Central memory CD4-positive, alpha-beta T cell (primary cell): ENCODE measurements at regions not wholly inside any gene's neighbourhood (a gene's known extent, or its start where the extent isn't known, plus 50 kb on each side); places are given as distances from the start of the nearest gene placed in this dataset.
A peak's percentile ranks its signal among the peaks of the same experiment; 100 is the strongest.
"Not testable (repeated sequence)": the region's sequence is repeated elsewhere in the genome, so short reads cannot be mapped to it uniquely, and the experiment has no call there.

Source experiments
- DNase-seq: peaks from one replicate; pipeline ENCODE4 v3.0.0; 2022

GRCh38 chr1:228611707-228612106 is 123.6 kb upstream of the RHOU start:
- DNase-seq, result not testable (repeated sequence)

DNA sequence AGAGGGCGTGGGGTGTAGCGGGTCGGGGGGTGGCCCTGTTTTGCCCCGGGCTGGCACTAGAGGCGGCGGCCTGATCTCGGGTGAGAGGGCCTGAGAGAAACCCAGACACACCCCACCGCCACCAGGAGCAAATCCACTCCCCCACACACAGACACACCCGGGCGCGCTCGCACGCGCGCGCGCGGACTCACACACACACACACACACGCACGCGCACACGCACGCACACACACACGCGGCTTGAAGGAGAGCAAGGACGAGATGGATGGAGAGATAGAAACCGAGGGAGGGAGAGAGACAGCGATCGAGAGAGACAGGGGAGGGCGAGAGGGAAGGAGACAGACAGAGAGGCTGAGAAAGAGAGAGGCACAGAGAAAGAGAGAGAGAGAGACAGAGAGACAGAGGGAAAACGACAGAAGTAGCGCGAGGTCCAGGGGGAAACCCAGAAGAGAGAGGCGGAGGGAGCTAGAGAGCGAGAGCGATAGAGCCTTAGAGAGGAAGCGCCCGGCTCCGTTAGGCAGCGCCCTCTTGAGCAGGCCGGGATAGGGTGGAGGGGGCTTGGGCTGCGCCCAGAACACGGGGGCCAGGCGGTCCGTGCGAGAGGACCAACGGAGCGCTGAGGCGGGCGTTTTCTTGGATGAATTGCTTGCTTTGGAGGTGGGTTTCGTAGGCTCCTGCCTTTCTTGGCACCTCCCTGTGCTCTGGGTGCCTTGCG is 113.1 kb upstream of the RHOU start:
- not testable (repeated sequence) for DNase-seq

- DNase-seq, result not testable (repeated sequence)
These were observed 108.8 kb upstream of the RHOU start for GRCh38 chr1:228626481-228626880.

DNA sequence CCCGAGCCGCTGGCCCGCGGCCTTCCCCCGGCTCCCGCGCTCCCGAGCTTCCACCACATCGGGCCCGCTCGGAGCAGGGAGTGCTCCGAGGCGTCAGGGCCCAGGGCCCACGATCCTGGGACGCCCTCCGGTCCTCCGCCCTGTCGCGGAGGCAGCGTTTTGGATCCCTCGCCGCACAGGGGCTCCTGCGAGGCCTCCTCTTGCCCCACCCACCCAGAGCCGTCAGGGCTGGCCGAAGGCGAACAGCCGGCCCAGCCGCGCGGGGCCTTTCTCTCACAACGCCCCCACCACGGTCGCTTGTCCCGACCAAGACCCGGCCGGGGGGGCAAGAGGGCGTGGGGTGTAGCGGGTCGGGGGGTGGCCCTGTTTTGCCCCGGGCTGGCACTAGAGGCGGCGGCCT is 102.4 kb upstream of the RHOU start:
- DNase-seq, result not testable (repeated sequence)

DNA sequence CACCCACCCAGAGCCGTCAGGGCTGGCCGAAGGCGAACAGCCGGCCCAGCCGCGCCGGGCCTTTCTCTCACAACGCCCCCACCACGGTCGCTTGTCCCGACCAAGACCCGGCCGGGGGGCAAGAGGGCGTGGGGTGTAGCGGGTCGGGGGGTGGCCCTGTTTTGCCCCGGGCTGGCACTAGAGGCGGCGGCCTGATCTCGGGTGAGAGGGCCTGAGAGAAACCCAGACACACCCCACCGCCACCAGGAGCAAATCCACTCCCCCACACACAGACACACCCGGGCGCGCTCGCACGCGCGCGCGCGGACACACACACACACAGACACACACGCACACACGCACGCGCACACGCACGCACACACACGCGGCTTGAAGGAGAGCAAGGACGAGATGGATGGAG is 100.0 kb upstream of the RHOU start:
- DNase-seq, result peak; percentile 23

- DNase-seq, result not testable (repeated sequence)
These were observed 97.8 kb upstream of the RHOU start for GRCh38 chr1:228637529-228637928.

DNA sequence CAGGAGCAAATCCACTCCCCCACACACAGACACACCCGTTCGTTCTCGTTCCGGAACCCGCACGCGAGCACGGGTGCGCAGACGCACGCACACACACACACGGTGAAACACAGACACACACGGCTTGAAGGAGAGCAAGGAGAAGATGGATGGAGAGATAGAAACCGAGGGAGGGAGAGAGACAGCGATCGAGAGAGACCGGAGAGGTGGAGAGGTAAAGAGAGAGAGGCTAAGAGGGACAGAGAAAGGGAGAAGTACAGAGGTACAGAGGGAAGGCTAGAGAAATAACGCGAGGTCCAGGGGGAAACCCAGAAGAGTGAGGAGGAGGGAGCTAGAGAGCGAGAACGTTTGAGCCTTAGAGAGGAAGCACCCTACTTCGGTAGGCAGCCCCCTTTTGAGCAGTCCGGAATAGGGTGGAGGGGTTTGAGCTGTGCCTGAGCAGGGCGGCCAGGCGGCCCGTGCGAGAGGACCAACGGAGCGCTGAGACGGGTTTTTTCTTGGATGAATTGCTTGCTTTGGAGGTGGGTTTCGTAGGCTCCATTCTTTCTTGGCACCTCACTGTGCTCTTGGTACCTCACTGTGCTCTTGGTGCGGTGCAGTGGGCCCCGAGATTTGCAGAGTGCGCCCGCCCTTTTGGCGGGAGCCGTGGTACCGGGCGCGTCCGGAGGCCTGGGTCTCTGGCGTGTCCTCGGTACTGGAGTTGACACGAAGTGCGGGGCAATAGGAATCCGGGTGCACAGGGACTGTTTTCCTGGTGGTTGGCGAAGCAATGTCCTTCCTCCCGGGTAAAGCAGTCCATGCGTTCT is 88.4 kb upstream of the RHOU start:
- DNase-seq, result peak; percentile 40

DNA sequence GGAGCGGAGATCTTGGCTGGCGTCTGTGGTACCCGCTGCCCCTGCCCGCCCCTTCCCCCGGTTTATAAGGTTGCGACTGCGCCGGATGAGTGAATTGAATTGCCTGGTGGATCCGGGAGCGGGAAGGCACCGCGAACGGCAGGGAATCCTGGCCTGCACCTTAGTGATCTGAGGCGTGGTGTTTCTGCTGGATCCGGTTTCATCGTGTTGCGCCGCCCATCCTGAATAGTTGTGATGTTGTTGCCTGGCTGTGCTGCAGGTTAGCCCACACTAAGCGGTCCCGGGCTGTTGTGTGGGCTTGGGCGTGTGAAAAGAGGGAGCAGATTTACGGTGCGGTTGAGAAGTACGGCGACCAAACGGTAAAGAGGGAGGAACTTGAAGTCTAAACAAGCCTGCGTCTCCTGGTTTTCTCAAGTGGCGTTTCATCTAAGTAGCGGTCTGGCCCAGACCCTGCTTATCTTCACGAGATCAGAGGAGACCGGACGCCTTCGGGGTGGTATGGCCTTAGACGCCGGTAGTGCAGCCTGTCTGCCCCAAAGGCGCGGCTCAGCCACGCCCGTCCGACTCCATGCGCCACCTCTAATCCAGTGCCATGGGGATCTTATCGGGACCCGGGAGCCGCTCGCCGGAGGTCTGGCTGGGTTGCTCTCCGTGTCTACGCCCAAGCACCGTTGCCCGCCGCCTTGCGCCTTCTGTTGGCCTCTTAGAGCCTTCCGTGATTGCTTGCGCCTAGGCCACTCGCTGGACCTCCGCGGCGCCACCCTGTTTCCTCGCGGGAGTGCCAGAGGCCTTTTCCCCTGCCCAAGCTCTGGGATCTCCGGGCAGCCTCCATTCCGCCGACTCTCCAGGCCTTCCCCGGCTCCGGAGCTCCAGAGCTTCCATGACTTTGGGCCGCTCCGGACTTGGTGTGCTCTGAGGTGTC is 87.5 kb upstream of the RHOU start:
- no peak for DNase-seq

DNA sequence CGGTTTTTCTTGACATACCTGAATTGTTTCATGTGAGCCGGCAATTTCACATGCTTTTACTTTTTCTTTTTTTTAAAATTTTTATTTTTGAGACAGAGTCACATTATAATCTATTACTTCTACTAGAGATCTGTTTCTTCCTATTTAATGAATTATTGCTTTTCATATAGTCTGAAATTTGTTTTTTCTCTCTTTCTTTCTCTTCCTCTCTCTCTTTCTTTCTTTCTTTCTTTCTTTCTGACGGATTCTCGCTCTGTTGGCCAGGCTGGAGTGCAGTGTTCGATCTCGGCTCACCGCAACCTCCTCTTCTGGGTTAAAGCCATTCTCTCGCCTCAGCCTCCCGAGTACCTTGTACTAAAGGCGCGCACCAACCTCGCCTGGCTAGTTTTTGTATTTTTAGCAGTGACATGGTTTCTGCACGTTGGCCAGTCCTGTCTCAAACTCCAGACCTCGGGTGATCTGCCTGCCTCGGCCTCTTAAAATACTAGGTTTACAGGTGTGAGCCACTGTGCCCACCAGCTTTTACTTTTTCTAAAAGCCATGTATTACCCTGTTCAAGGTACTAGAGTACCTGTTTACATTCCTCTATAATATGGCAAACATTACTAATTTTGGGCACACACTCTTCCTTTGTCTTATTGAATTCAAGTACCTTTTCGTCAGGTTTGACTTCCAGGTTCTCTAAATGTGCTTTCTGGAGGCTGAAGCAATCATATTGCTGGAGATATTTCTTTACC is 86.5 kb upstream of the RHOU start:
- no peak for DNase-seq

DNA sequence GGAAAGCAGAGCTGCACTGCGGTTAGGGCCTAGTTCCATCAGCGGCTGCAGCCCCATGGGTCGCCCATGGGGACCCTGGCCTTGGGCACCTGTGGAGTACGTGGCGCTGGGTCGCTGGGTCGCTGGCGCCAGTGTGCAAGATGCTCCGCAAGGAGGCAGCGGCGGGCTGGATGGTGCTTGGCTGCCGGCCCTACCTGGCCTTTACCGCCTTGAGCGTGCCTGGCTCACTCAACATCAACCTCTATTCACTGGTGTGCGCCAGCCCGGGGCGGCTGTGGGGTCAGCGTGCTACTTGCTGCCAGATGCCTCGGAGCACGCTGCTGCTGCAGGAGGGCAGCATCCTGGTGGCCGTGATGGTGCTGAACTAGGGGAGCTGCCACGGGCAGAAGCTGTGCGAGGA is 85.1 kb upstream of the RHOU start:
- DNase-seq, result no peak

GRCh38 chr1:228650946-228651345 is 84.3 kb upstream of the RHOU start:
- no peak for DNase-seq

DNA sequence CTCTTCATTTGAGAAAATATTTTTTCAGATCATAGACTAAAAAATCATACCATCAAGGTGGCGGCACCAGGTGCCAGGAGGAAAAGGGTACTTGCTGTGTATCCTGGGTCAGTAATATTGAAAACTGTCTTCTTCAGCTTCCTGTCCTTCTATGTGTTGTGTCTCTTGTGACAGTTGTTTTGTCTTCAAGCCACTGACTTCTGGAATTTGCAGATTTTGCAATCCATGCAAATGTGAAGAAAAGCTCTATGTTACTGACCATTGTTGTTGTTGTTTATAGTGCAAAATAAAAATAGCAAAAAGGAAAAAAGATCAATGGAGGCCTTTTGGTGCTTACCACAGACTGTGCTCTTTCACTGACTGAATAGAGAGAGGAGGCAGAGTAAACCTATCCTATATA is 83.2 kb upstream of the RHOU start:
- DNase-seq, result no peak

- DNase-seq, result not testable (repeated sequence)
These were observed 82.2 kb upstream of the RHOU start for GRCh38 chr1:228653057-228653456.

DNA sequence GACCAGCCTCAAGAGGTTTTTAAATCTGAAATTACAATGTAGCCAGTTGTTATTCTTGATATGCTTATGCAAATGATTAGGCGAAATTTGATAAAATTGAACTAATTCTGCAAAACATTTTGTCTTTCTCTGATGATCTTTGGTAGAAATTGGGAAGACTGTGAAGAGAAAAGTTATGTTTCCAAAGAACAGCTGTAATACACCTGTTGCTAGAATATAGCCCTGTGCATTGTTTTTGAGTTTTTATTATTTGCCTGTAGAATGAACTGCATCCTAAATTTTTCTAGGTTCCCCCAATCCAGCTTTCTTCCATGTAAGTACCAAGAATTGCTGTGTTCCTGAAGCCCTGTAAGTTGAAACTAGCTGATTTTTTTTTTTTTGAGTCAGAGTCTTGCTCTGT is 81.5 kb upstream of the RHOU start:
- no peak for DNase-seq

GRCh38 chr1:228655796-228656394 is 79.4 kb upstream of the RHOU start:
- DNase-seq, result no peak

DNA sequence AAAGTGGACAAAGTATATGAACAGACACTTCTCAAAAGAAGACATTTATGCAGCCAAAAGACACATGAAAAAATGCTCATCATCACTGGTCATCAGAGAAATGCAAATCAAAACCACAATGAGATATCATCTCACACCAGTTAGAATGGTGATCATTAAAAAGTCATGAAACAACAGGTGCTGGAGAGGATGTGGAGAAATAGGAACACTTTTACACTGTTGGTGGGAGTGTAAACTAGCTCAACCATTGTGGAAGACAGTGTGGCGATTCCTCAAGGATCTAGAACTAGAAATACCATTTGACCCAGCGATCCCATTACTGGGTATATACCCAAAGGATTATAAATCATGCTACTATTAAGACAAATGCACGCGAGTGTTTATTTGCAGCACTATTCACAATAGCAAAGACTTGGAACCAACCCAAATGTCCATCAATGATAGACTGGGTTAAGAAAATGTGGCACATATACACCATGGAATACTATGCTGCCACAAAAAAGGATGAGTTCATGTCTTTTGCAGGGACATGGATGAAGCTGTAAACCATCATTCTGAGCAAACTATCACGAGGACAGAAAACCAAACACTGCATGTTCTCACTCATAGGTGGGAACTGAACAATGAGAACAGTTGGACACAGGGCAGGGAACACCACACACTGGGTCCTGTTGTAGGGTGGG is 73.1 kb upstream of the RHOU start:
- not testable (repeated sequence) for DNase-seq

DNA sequence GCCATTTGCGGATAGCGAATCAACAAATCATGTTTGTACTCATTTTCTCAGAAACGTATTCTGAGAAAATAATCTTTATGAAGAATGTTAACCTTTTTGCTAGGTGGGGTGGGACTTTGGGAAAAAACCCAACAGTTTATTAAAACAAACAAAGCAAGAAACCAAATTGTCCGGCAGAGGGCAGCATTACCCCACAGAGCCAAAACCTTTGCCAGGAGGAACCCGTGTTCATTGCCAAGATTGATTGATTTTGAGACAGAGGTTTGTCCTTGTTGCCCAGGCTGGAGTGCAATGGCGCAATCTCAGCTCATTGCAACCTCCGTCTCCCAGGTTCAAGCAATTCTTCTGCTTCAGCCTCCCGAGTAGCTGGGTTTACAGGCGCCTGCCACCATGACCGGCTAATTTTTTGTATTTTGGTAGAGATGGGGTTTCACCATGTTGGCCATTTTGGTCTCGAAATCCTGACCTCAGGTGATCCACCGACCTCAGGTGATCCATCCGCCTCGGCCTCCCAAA is 70.8 kb upstream of the RHOU start:
- peak; percentile 65 for DNase-seq

DNA sequence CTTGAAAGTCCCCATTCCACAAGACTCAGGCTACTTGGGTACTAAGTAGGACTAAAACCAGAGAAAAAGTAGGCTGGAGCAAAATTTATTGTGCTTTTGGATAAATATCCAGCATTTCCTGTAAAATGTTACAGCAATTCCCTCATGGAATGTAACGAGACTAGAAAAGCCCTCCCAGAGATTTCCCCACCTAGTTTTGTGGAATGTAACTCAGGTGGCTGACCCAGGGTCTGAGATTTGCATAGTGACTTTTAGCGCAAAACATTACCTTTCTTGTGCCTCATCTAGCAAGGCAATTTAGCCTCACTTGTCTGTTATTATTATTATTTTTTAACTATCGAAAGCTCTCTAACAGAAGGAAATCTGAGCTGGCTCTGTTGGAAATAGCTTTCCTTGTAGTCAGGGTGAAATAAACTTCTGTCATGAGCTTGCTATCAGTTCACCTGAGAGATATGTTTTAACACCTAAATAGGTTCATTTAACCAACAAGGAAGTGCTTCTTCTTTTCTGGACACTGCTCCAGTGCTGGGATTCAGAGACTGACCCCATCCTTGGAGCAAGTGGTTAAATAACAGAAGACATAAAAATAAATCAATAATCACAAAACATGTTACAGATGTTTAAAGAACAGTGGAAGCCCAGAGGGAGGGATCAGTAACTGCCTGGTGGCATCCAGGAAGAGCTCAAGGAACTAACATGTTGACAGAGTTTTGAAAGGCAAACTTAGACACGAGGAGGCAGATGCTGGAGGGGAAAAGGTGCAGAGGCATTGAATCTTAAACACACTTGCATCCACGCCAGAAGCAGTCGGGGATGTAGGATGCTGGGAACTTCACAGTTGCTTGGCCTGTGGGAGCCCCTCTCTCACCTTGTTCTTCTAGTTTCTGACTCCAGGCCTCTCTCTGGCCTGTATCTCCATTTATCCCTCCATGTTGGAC is 68.3 kb upstream of the RHOU start:
- DNase-seq, result no peak

GRCh38 chr1:228668553-228669241 is 66.6 kb upstream of the RHOU start:
- DNase-seq, result no peak
